ENCODE measurements at regions not wholly inside any gene's neighbourhood (a gene's known extent, or its start where the extent isn't known, plus 50 kb on each side); places are given as distances from the start of the nearest gene placed in this dataset.

DNA sequence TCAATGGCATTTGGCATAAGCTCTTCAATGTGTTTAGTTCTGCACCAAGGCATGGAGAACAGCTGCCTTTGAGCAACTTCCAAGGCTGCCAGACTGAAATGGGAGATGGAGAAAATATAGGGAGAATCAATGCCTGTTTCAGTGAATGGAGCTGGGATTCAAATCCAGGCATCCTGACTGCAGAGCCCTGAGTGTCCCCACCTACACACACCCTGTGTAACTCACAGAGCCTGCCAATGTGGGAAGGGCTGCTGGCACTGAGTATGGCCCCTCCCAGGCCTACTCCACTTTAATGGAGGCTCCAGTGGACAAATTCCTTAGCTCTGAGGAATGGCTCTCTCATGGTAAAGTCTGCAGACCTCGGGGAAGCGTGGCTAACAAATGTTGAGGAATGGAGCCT, 145.6 kb upstream of the TNR start:
- CTCF ChIA-PET = interaction anchor here (1.4 to 1.5 kb wide), 2 partner anchors 9 to 13 kb away, joined by 3 to 4 read pairs; no protein-coding TSS in a partner anchor
- no peak for FAIRE-seq
- no TSS peak for BruUV-seq (replicated peaks)
- TF ChIP-seq STAT1 (conservative IDR thresholded peaks at IDR 0.05) (no peak), ZNF274 (IDR thresholded peaks at IDR 0.05; ENCODE audit: insufficient read depth, insufficient read length) (no peak), SMAD1 (IDR thresholded peaks at IDR 0.05; ENCODE audit: low read depth, partially characterized antibody) (no peak), KDM1A (IDR thresholded peaks at IDR 0.05; ENCODE audit: borderline replicate concordance) (no peak), YY1 (IDR thresholded peaks at IDR 0.05; ENCODE audit: low read depth, low read length) (no peak), BRCA1 (IDR thresholded peaks at IDR 0.05; ENCODE audit: low read depth, low read length) (no peak), NR2C1 (IDR thresholded peaks at IDR 0.05) (no peak), NBN (IDR thresholded peaks at IDR 0.05) (no peak), ZNF207 (IDR thresholded peaks at IDR 0.05; ENCODE audit: borderline replicate concordance) (no peak), RUNX3 (IDR thresholded peaks at IDR 0.05; ENCODE audit: low read length) (no peak), TAF1 (IDR thresholded peaks at IDR 0.05; ENCODE audit: borderline replicate concordance, low read depth, low read length) (no peak)
- TF ChIP-seq, protein P1, sequence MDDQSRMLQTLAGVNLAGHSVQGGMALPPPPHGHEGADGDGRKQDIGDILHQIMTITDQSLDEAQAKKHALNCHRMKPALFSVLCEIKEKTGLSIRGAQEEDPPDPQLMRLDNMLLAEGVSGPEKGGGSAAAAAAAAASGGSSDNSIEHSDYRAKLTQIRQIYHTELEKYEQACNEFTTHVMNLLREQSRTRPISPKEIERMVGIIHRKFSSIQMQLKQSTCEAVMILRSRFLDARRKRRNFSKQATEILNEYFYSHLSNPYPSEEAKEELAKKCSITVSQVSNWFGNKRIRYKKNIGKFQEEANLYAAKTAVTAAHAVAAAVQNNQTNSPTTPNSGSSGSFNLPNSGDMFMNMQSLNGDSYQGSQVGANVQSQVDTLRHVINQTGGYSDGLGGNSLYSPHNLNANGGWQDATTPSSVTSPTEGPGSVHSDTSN (IDR thresholded peaks at IDR 0.05; ENCODE audit: insufficient replicate concordance, low read depth, low read length) = no peak
- TF ChIP-seq, protein P2, sequence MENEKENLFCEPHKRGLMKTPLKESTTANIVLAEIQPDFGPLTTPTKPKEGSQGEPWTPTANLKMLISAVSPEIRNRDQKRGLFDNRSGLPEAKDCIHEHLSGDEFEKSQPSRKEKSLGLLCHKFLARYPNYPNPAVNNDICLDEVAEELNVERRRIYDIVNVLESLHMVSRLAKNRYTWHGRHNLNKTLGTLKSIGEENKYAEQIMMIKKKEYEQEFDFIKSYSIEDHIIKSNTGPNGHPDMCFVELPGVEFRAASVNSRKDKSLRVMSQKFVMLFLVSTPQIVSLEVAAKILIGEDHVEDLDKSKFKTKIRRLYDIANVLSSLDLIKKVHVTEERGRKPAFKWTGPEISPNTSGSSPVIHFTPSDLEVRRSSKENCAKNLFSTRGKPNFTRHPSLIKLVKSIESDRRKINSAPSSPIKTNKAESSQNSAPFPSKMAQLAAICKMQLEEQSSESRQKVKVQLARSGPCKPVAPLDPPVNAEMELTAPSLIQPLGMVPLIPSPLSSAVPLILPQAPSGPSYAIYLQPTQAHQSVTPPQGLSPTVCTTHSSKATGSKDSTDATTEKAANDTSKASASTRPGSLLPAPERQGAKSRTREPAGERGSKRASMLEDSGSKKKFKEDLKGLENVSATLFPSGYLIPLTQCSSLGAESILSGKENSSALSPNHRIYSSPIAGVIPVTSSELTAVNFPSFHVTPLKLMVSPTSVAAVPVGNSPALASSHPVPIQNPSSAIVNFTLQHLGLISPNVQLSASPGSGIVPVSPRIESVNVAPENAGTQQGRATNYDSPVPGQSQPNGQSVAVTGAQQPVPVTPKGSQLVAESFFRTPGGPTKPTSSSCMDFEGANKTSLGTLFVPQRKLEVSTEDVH (IDR thresholded peaks at IDR 0.05; ENCODE audit: low read depth, partially characterized antibody) = no peak
- TF ChIP-seq, protein P3, sequence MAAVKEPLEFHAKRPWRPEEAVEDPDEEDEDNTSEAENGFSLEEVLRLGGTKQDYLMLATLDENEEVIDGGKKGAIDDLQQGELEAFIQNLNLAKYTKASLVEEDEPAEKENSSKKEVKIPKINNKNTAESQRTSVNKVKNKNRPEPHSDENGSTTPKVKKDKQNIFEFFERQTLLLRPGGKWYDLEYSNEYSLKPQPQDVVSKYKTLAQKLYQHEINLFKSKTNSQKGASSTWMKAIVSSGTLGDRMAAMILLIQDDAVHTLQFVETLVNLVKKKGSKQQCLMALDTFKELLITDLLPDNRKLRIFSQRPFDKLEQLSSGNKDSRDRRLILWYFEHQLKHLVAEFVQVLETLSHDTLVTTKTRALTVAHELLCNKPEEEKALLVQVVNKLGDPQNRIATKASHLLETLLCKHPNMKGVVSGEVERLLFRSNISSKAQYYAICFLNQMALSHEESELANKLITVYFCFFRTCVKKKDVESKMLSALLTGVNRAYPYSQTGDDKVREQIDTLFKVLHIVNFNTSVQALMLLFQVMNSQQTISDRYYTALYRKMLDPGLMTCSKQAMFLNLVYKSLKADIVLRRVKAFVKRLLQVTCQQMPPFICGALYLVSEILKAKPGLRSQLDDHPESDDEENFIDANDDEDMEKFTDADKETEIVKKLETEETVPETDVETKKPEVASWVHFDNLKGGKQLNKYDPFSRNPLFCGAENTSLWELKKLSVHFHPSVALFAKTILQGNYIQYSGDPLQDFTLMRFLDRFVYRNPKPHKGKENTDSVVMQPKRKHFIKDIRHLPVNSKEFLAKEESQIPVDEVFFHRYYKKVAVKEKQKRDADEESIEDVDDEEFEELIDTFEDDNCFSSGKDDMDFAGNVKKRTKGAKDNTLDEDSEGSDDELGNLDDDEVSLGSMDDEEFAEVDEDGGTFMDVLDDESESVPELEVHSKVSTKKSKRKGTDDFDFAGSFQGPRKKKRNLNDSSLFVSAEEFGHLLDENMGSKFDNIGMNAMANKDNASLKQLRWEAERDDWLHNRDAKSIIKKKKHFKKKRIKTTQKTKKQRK (IDR thresholded peaks at IDR 0.05; ENCODE audit: low read depth, low read length) = no peak
- TF ChIP-seq, protein P4, sequence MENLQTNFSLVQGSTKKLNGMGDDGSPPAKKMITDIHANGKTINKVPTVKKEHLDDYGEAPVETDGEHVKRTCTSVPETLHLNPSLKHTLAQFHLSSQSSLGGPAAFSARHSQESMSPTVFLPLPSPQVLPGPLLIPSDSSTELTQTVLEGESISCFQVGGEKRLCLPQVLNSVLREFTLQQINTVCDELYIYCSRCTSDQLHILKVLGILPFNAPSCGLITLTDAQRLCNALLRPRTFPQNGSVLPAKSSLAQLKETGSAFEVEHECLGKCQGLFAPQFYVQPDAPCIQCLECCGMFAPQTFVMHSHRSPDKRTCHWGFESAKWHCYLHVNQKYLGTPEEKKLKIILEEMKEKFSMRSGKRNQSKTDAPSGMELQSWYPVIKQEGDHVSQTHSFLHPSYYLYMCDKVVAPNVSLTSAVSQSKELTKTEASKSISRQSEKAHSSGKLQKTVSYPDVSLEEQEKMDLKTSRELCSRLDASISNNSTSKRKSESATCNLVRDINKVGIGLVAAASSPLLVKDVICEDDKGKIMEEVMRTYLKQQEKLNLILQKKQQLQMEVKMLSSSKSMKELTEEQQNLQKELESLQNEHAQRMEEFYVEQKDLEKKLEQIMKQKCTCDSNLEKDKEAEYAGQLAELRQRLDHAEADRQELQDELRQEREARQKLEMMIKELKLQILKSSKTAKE (IDR thresholded peaks at IDR 0.05; ENCODE audit: low read depth, poor library complexity, severe bottlenecking) = no peak

More for the DNA sequence above, 145.6 kb upstream of the TNR start:
- Histone ChIP-seq H3K4me2 (ENCODE audit: control insufficient read depth, insufficient read depth) (no peak overlapping the region), H3K9me3 (replicated peaks; ENCODE audit: control insufficient read depth, insufficient read depth, low read length) (no peaks in the 10 kb centered on the region), H3K36me3 (ENCODE audit: control insufficient read depth in 2 of 2, insufficient read depth in 2 of 2, low read length in 1 of 2) (no peaks in the 10 kb centered on the region), H3K27me3 (replicated peaks in 1 of 2; ENCODE audit: control insufficient read depth in 2 of 2, insufficient read depth in 2 of 2, low read length in 1 of 2) (no peaks in the 10 kb centered on the region), H2AFZ (ENCODE audit: control insufficient read depth, low read depth, low read length) (no peak overlapping the region), H4K20me1 (ENCODE audit: control insufficient read depth, insufficient read depth) (no peaks in the 10 kb centered on the region), H3K9ac (ENCODE audit: control insufficient read depth, insufficient read depth, low read length) (no peak overlapping the region), H3K27ac (ENCODE audit: control insufficient read depth, insufficient read depth) (no peak overlapping the region), H3K4me1 (ENCODE audit: control insufficient read depth, insufficient read depth, low read length) (no peaks in the 10 kb centered on the region), H3K79me2 (ENCODE audit: control insufficient read depth, insufficient read depth, low read length) (no peaks in the 10 kb centered on the region), H3K4me3 (no peak overlapping the region)
- POLR2A ChIA-PET = no interaction called here
- DNase-seq (ENCODE audit: low read depth, low spot score) (no peak), ATAC-seq (no peak)
- 100% methylated on average over 2 of the region's 2 CpGs for WGBS (ENCODE audit: insufficient coverage, insufficient replicate concordance, low lambda C conversion rate, missing lambda C conversion rate)
- SMC1A ChIA-PET (ENCODE audit: uncharacterized antibody, unreplicated experiment) = interaction anchor here (0.5 kb wide), 1 partner anchor 206 kb away, joined by 3 read pairs; no protein-coding TSS in a partner anchor
- in situ Hi-C loops (cut with MboI) = no loop called here
- RAD21 ChIA-PET (ENCODE audit: unreplicated experiment) = no interaction called here
- intact Hi-C loops (cut with micrococcal nuclease; ENCODE audit: unreplicated experiment) = loop anchor here (5.0 kb wide), 3 partner anchors 132 to 517 kb away; partner anchors contain the start of gene TNR
